Inflammatory macrophage (primary cell): ENCODE measurements at regions not wholly inside any gene's neighbourhood (a gene's known extent, or its start where the extent isn't known, plus 50 kb on each side); places are given as distances from the start of the nearest gene placed in this dataset.
"Not testable (repeated sequence)": the region's sequence is repeated elsewhere in the genome, so short reads cannot be mapped to it uniquely, and the experiment has no call there.

Source experiments
- DNase-seq, 2 donors: peaks; one replicate each; pipeline ENCODE4 v3.0.0-alpha.2; 2020 to 2022

GRCh38 chr1:217088521-217089284 is 365.5 kb upstream of the ESRRG start:
- DNase-seq, result no peak

- no peak for DNase-seq
These were observed 364.8 kb upstream of the ESRRG start for GRCh38 chr1:217088011-217088410.

- no peak for DNase-seq
These were observed 356.4 kb upstream of the ESRRG start for GRCh38 chr1:217079584-217079983.

GRCh38 chr1:217078959-217079358 is 355.7 kb upstream of the ESRRG start:
- no peak for DNase-seq

- no peak for DNase-seq
These were observed 355.0 kb upstream of the ESRRG start for GRCh38 chr1:217078078-217078690.

- DNase-seq, result no peak
These were observed 354.2 kb upstream of the ESRRG start for GRCh38 chr1:217077426-217077825.

GRCh38 chr1:217076902-217077301 is 353.7 kb upstream of the ESRRG start:
- DNase-seq, result no peak

- DNase-seq, result no peak
These were observed 349.7 kb upstream of the ESRRG start for GRCh38 chr1:217072926-217073325.

GRCh38 chr1:217067642-217068041 is 344.4 kb upstream of the ESRRG start:
- no peak for DNase-seq

GRCh38 chr1:217066794-217067193 is 343.6 kb upstream of the ESRRG start:
- DNase-seq, result no peak

GRCh38 chr1:217063172-217063908 is 340.1 kb upstream of the ESRRG start:
- no peak for DNase-seq

- no peak for DNase-seq
These were observed 339.4 kb upstream of the ESRRG start for GRCh38 chr1:217062586-217062985.

GRCh38 chr1:217059401-217059800 is 336.2 kb upstream of the ESRRG start:
- DNase-seq, result no peak

- no peak for DNase-seq
These were observed 330.4 kb upstream of the ESRRG start for GRCh38 chr1:217053676-217054075.

GRCh38 chr1:217052626-217053025 is 329.4 kb upstream of the ESRRG start:
- no peak for DNase-seq

GRCh38 chr1:217052196-217052595 is 329.0 kb upstream of the ESRRG start:
- no peak for DNase-seq

GRCh38 chr1:217049721-217050120 is 326.5 kb upstream of the ESRRG start:
- DNase-seq, result no peak

- DNase-seq, result no peak
These were observed 325.9 kb upstream of the ESRRG start for GRCh38 chr1:217049081-217049480.

- peak in 1 of 2 donors; percentile 1 for DNase-seq
These were observed 325.0 kb upstream of the ESRRG start for GRCh38 chr1:217048104-217048707.

- DNase-seq, result no peak
These were observed 317.7 kb upstream of the ESRRG start for GRCh38 chr1:217040711-217041455.

- no peak for DNase-seq
These were observed 316.7 kb upstream of the ESRRG start for GRCh38 chr1:217039926-217040325.

- DNase-seq, result not testable (repeated sequence)
These were observed 315.9 kb upstream of the ESRRG start for GRCh38 chr1:217039139-217039538.

GRCh38 chr1:217036757-217037156 is 313.5 kb upstream of the ESRRG start:
- no peak for DNase-seq
